Endothelial cell of umbilical vein (primary cell): ENCODE measurements at regions not wholly inside any gene's neighbourhood (a gene's known extent, or its start where the extent isn't known, plus 50 kb on each side); places are given as distances from the start of the nearest gene placed in this dataset.

Experiments used
- BruUV-seq: library from RNA; stranded (reverse); fragments of 400-500 nt; replicated peaks from 2 replicates; lab custom pipeline; 2021; lab: Mats Ljungman, UMichigan
- CTCF ChIA-PET: fragments of 300-600, 350-600 bp; sonication (Branson Sonifier 250); formaldehyde crosslinking; loops from one replicate; lab custom pipeline; 2021; ENCODE audit warnings: antibody characterized with exemption, inconsistent platforms; lab: Charles Lee
- POLR2A ChIA-PET: fragments of 300-600, 350-600 bp; sonication (Branson Sonifier 250); formaldehyde crosslinking; loops from one replicate; lab custom pipeline; 2021; ENCODE audit warnings: antibody characterized with exemption, inconsistent platforms; lab: Charles Lee
- DNase-seq: peaks from one replicate; pipeline ENCODE4 v3.0.0-alpha.2; 2011; ENCODE audit warnings: low read depth, low spot score
- FAIRE-seq: peaks from 2 replicates; lab custom pipeline; 2011; peaks lifted over from hg19 to GRCh38; lab: Jason Lieb, UNC
- H2AFZ ChIP-seq: 2 replicates; pipeline ENCODE4 v1.6.0; 2012; ENCODE audit warnings: low read depth, low read length, control low read depth, inconsistent platforms
- H3K27ac ChIP-seq: 2 replicates; pipeline ENCODE4 v1.5.1; 2011; ENCODE audit warnings: low read depth, mild to moderate bottlenecking, control low read depth, low read length, moderate library complexity; ENCODE audit not compliant: insufficient read depth
- H3K27me3 ChIP-seq, 2 experiments: 2 replicates each; pipeline versions ENCODE4 v1.6.0 to v1.6.1; 2011; ENCODE audit warnings: low read length in 2 of 2, mixed read lengths in 1 of 2; ENCODE audit not compliant: control insufficient read depth in 2 of 2, insufficient read depth in 2 of 2
- H3K36me3 ChIP-seq, 2 experiments: 2 replicates in 1 of 2; 3 replicates in 1 of 2; pipeline ENCODE4 v1.5.1; 2011; ENCODE audit warnings: low read length in 2 of 2, mild to moderate bottlenecking in 1 of 2, moderate library complexity in 1 of 2; ENCODE audit not compliant: control insufficient read depth in 2 of 2, insufficient read depth in 2 of 2; ENCODE audit errors: extremely low read depth in 1 of 2
- H3K4me1 ChIP-seq: 3 replicates; pipeline ENCODE4 v1.5.1; 2011; ENCODE audit warnings: mild to moderate bottlenecking, low read length; ENCODE audit not compliant: control insufficient read depth, insufficient read depth; ENCODE audit errors: extremely low read depth
- H3K4me2 ChIP-seq: 2 replicates; pipeline ENCODE4 v1.6.1; 2011; ENCODE audit warnings: low read length, control low read depth, mixed read lengths; ENCODE audit not compliant: insufficient read depth
- H3K4me3 ChIP-seq, 3 experiments: fragments of 200-600 bp in 1 of 3; sonication (generic), shearing (Covaris generic) in 1 of 3; replicated peaks in 1 of 3; 2 replicates each; pipeline ENCODE4 v1.5.1; 2011 to 2016; ENCODE audit warnings: control low read depth in 3 of 3, low read length in 3 of 3, mild to moderate bottlenecking in 2 of 3, inconsistent platforms in 1 of 3, low read depth in 1 of 3, moderate library complexity in 1 of 3; ENCODE audit not compliant: insufficient read depth in 1 of 3
- H3K79me2 ChIP-seq: 2 replicates; pipeline ENCODE4 v1.6.0; 2012; ENCODE audit warnings: low read length, inconsistent platforms; ENCODE audit not compliant: control insufficient read depth, insufficient read depth
- H3K9ac ChIP-seq: replicated peaks from 2 replicates; pipeline ENCODE3; 2011; ENCODE audit warnings: low read length, control low read depth; ENCODE audit not compliant: insufficient read depth; ENCODE audit errors: extremely low read depth
- H3K9me1 ChIP-seq: replicated peaks from 3 replicates; pipeline ENCODE4 v1.6.0; 2011; ENCODE audit warnings: mild to moderate bottlenecking, low read length; ENCODE audit not compliant: control insufficient read depth, insufficient read depth; ENCODE audit errors: extremely low read depth
- H3K9me3 ChIP-seq: replicated peaks from 2 replicates; pipeline ENCODE4 v1.5.1; 2012; ENCODE audit warnings: low read length, inconsistent platforms; ENCODE audit not compliant: control insufficient read depth, insufficient read depth
- H4K20me1 ChIP-seq: replicated peaks from 2 replicates; pipeline ENCODE3; 2011; ENCODE audit warnings: mild to moderate bottlenecking, low read length; ENCODE audit not compliant: control insufficient read depth, insufficient read depth; ENCODE audit errors: extremely low read depth
- EZH2 ChIP-seq: IDR thresholded peaks from 2 replicates; pipeline ENCODE4 v1.6.1; 2012; ENCODE audit warnings: borderline replicate concordance, low read depth, mild to moderate bottlenecking, moderate library complexity, low read length, inconsistent platforms; ENCODE audit not compliant: severe bottlenecking
- FOS ChIP-seq: IDR thresholded peaks from 2 replicates; pipeline ENCODE4 v1.6.1; 2011; ENCODE audit warnings: mild to moderate bottlenecking, low read length, moderate library complexity, borderline replicate concordance; ENCODE audit not compliant: insufficient read depth
- GATA2 ChIP-seq: IDR thresholded peaks from 2 replicates; pipeline ENCODE4 v1.7.0; 2011; ENCODE audit warnings: low read depth, mild to moderate bottlenecking, moderate library complexity, mixed read lengths, low read length; ENCODE audit not compliant: insufficient read length, insufficient read depth
- JUN ChIP-seq: IDR thresholded peaks from 2 replicates; pipeline ENCODE4 v1.6.1; 2011; ENCODE audit warnings: borderline replicate concordance, low read depth; ENCODE audit not compliant: insufficient read length, insufficient read depth
- MYC ChIP-seq: IDR thresholded peaks from one replicate; pipeline ENCODE4 v1.6.1; 2011; ENCODE audit warnings: mild to moderate bottlenecking, low read depth, low read length
- POLR2A ChIP-seq: IDR thresholded peaks from 2 replicates; pipeline ENCODE4 v1.6.1; 2012; ENCODE audit warnings: low read depth, mild to moderate bottlenecking, control low read depth, low read length
- POLR2AphosphoS5 ChIP-seq: IDR thresholded peaks from 2 replicates; pipeline ENCODE4 v1.6.1; 2012; ENCODE audit warnings: low read depth, mild to moderate bottlenecking, control low read depth, low read length, moderate library complexity; ENCODE audit not compliant: insufficient read depth
- dilution Hi-C: fragments of 300-500 bp; cut with MboI; formaldehyde crosslinking; loops from one replicate; pipeline ENCODE4 v1.15.0; 2019; ENCODE audit warnings: low sequenced_read_pairs; ENCODE audit not compliant: extremely low pct_ligation_motif_present
- intact Hi-C: fragments of 100-400 bp; cut with micrococcal nuclease; formaldehyde crosslinking; loops from one replicate; pipeline ENCODE4 v1.10.0; 2022
- TF ChIP-seq, protein P1 (sequence below): IDR thresholded peaks from 2 replicates; pipeline ENCODE4 v1.6.1; 2011; ENCODE audit not compliant: insufficient read depth, insufficient read length
- TF ChIP-seq, protein P2 (sequence below), 2 donors: IDR thresholded peaks; 1 replicate in 1 of 2; 2 replicates in 1 of 2; pipeline ENCODE4 v1.5.1; 2011; ENCODE audit warnings: low read length in 2 of 2, mild to moderate bottlenecking in 2 of 2, moderate library complexity in 2 of 2, control low read depth in 1 of 2, inconsistent platforms in 1 of 2, low read depth in 1 of 2; ENCODE audit not compliant: insufficient read depth in 1 of 2; ENCODE audit errors: extremely low read depth in 1 of 2

DNA sequence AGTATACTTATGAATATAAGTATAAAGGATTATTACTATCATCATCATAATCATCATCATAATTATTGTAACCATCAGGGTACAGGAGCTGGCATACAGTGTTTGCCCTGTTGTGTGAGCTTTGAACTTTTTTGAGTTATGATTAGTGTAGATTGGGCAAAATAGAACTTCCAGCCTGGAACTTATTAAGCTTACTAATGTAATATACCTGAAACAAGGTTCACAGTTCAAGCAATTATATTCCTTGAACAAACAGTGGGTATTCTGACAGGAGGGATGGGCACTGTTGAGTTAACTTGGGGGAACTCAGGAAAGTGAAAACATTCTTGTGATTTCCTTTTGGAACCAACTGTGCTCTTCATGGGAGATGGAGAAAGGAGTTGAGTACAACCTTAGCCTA lies 680.0 kb downstream of the DOK5 start:
- intact Hi-C loops = no loop called here
- no peaks in the 10 kb centered on the region for H3K4me1 ChIP-seq
- no peak overlapping the region for H3K9ac ChIP-seq
- no peaks in the 10 kb centered on the region for H3K9me1 ChIP-seq
- no peaks in the 10 kb centered on the region for H3K27me3 ChIP-seq
- no peaks in the 10 kb centered on the region for H3K36me3 ChIP-seq
- no peak overlapping the region for H3K27ac ChIP-seq
- FAIRE-seq (no peak), DNase-seq (no peak)
- BruUV-seq = no TSS peak
- H3K9me3 ChIP-seq = no peaks in the 10 kb centered on the region
- no peaks in the 10 kb centered on the region for H3K79me2 ChIP-seq
- ChIA-PET POLR2A (no interaction called here), CTCF (no interaction called here)
- no peak overlapping the region for H2AFZ ChIP-seq
- no peaks in the 10 kb centered on the region for H4K20me1 ChIP-seq
- H3K4me3 ChIP-seq = no peak overlapping the region
- dilution Hi-C loops = no loop called here
- H3K4me2 ChIP-seq = no peak overlapping the region
- TF ChIP-seq, protein P1, sequence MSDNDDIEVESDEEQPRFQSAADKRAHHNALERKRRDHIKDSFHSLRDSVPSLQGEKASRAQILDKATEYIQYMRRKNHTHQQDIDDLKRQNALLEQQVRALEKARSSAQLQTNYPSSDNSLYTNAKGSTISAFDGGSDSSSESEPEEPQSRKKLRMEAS = no peak
- TF ChIP-seq EZH2 (no peak), POLR2A (no peak), FOS (no peak), GATA2 (no peak), JUN (no peak), MYC (no peak), POLR2AphosphoS5 (no peak)
- TF ChIP-seq, protein P2, sequence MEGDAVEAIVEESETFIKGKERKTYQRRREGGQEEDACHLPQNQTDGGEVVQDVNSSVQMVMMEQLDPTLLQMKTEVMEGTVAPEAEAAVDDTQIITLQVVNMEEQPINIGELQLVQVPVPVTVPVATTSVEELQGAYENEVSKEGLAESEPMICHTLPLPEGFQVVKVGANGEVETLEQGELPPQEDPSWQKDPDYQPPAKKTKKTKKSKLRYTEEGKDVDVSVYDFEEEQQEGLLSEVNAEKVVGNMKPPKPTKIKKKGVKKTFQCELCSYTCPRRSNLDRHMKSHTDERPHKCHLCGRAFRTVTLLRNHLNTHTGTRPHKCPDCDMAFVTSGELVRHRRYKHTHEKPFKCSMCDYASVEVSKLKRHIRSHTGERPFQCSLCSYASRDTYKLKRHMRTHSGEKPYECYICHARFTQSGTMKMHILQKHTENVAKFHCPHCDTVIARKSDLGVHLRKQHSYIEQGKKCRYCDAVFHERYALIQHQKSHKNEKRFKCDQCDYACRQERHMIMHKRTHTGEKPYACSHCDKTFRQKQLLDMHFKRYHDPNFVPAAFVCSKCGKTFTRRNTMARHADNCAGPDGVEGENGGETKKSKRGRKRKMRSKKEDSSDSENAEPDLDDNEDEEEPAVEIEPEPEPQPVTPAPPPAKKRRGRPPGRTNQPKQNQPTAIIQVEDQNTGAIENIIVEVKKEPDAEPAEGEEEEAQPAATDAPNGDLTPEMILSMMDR (IDR thresholded peaks at IDR 0.05; ENCODE audit: extremely low read depth in 1 of 2, insufficient read depth in 1 of 2, low read depth in 1 of 2, low read length in 2 of 2) = no peak
